DND-41 (cell line): ENCODE measurements at regions not wholly inside any gene's neighbourhood (a gene's known extent, or its start where the extent isn't known, plus 50 kb on each side); places are given as distances from the start of the nearest gene placed in this dataset.

Experiments used
- ATAC-seq: fragments of 200-7000 bp; cut with Tn5 transposase; 3 replicates; pipeline ENCODE4 v1.9.1; 2021; ENCODE audit warnings: low read depth; ENCODE audit not compliant: insufficient read depth
- DNase-seq: peaks from one replicate; pipeline ENCODE4 v3.0.0-alpha.2; 2020
- H2AFZ ChIP-seq: 2 replicates; pipeline ENCODE4 v1.6.0; 2012; ENCODE audit warnings: low read depth, low read length
- H3K27ac ChIP-seq: 2 replicates; pipeline ENCODE4 v1.5.1; 2012; ENCODE audit warnings: low read length, inconsistent platforms
- H3K27me3 ChIP-seq: fragments of 200-600 bp; sonication (generic); 2 replicates; pipeline ENCODE4 v1.6.0; 2012; ENCODE audit warnings: low read length, mild to moderate bottlenecking, inconsistent platforms; ENCODE audit not compliant: insufficient read depth, poor library complexity
- H3K36me3 ChIP-seq: 2 replicates; pipeline ENCODE4 v1.5.1; 2012; ENCODE audit warnings: low read length, inconsistent platforms; ENCODE audit not compliant: insufficient read depth
- H3K4me1 ChIP-seq: 2 replicates; pipeline ENCODE4 v1.5.1; 2012; ENCODE audit warnings: mild to moderate bottlenecking, low read length; ENCODE audit not compliant: insufficient read depth
- H3K4me2 ChIP-seq: 2 replicates; pipeline ENCODE4 v1.6.0; 2012; ENCODE audit warnings: mild to moderate bottlenecking, moderate library complexity, low read length, inconsistent platforms; ENCODE audit not compliant: insufficient read depth
- H3K4me3 ChIP-seq, 2 experiments: fragments of 200-600 bp in 1 of 2; shearing (Covaris generic) in 1 of 2; 2 replicates each; pipeline ENCODE4 v1.5.1; 2012 to 2016; ENCODE audit warnings: inconsistent platforms in 2 of 2, low read length in 2 of 2, mild to moderate bottlenecking in 2 of 2, low read depth in 1 of 2, moderate library complexity in 1 of 2
- H3K79me2 ChIP-seq: 2 replicates; pipeline ENCODE4 v1.6.0; 2012; ENCODE audit warnings: low read length, inconsistent platforms; ENCODE audit not compliant: insufficient read depth
- H3K9ac ChIP-seq: 2 replicates; pipeline ENCODE4 v1.6.0; 2012; ENCODE audit warnings: low read depth, mild to moderate bottlenecking, inconsistent platforms, low read length, moderate library complexity
- H3K9me3 ChIP-seq: 2 replicates; pipeline ENCODE4 v1.5.1; 2012; ENCODE audit warnings: low read length, moderate library complexity, mild to moderate bottlenecking, inconsistent platforms; ENCODE audit not compliant: insufficient read depth, severe bottlenecking
- H4K20me1 ChIP-seq: 2 replicates; pipeline ENCODE4 v1.6.0; 2012; ENCODE audit warnings: low read length; ENCODE audit not compliant: insufficient read depth
- CTCF ChIP-seq: IDR thresholded peaks from 2 replicates; pipeline ENCODE4 v1.5.1; 2012; ENCODE audit warnings: borderline replicate concordance, low read length, moderate library complexity, mild to moderate bottlenecking; ENCODE audit not compliant: poor library complexity, severe bottlenecking; ENCODE audit errors: extremely low read depth
- EZH2 ChIP-seq: IDR thresholded peaks from 3 replicates; pipeline ENCODE4 v1.6.1; 2012; ENCODE audit warnings: borderline replicate concordance, low read depth, mild to moderate bottlenecking, moderate library complexity, low read length, inconsistent platforms; ENCODE audit not compliant: severe bottlenecking

- Histone ChIP-seq H3K4me3 (no peak overlapping the region), H2AFZ (no peak overlapping the region), H3K27me3 (no peaks in the 10 kb centered on the region), H3K9ac (no peak overlapping the region), H3K4me1 (peaks cover 8% of the 10 kb centered on the region), H3K79me2 (no peaks in the 10 kb centered on the region), H3K36me3 (no peaks in the 10 kb centered on the region), H3K27ac (no peak overlapping the region), H4K20me1 (no peaks in the 10 kb centered on the region), H3K9me3 (no peaks in the 10 kb centered on the region), H3K4me2 (no peak overlapping the region)
- TF ChIP-seq EZH2: no peak
- no peak for TF ChIP-seq CTCF
- peak; percentile 85 for ATAC-seq
- DNase-seq: peak; percentile 37
Observed at GRCh38 chr5:87074934-87075541, 192.6 kb upstream of the RASA1 start.

DNA sequence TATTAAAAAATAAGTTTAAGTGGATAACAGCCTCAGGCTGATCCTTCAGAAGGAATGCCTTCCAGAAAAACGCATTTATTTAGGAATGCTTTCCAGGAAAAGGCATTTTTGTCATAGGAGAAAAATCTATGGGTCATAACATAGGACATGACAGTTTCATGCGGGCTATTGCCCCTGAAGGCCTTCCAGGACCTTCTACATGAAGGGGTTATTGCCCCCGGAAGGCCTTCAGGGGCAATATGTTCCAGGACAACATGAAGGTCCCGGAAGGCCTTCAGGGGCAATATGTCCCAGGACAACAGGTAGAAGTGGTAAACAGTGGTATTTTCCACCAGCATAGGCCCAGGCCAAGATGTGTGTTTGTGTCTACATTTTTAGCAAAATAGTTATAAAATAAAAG is 191.3 kb upstream of the RASA1 start:
- H3K9ac ChIP-seq: no peak overlapping the region
- H3K27ac ChIP-seq: no peak overlapping the region
- H3K27me3 ChIP-seq: no peaks in the 10 kb centered on the region
- no peak overlapping the region for H3K4me2 ChIP-seq
- peaks cover 13% of the 10 kb centered on the region for H3K4me1 ChIP-seq
- ATAC-seq (no peak), DNase-seq (no peak)
- H4K20me1 ChIP-seq: no peaks in the 10 kb centered on the region
- H3K36me3 ChIP-seq: no peaks in the 10 kb centered on the region
- H3K9me3 ChIP-seq: no peaks in the 10 kb centered on the region
- TF ChIP-seq EZH2 (no peak), CTCF (no peak)
- H3K4me3 ChIP-seq: no peak overlapping the region
- no peak overlapping the region for H2AFZ ChIP-seq
- no peaks in the 10 kb centered on the region for H3K79me2 ChIP-seq

GRCh38 chr5:87076931-87077330 is 190.8 kb upstream of the RASA1 start:
- no peak overlapping the region for H3K27ac ChIP-seq

More at GRCh38 chr5:87076931-87077330, 190.8 kb upstream of the RASA1 start:
- H2AFZ ChIP-seq: no peak overlapping the region
- H3K4me2 ChIP-seq: no peak overlapping the region
- DNase-seq: no peak
- no peaks in the 10 kb centered on the region for H4K20me1 ChIP-seq
- H3K36me3 ChIP-seq: no peaks in the 10 kb centered on the region
- no peak overlapping the region for H3K4me3 ChIP-seq
- H3K27me3 ChIP-seq: no peaks in the 10 kb centered on the region
- TF ChIP-seq EZH2 (no peak), CTCF (no peak)
- H3K4me1 ChIP-seq: peaks cover 18% of the 10 kb centered on the region
- no peak overlapping the region for H3K9ac ChIP-seq
- no peaks in the 10 kb centered on the region for H3K9me3 ChIP-seq
- H3K79me2 ChIP-seq: no peaks in the 10 kb centered on the region
- no peak for ATAC-seq
